HG02798 (cell line): ENCODE measurements at regions not wholly inside any gene's neighbourhood (a gene's known extent, or its start where the extent isn't known, plus 50 kb on each side); places are given as distances from the start of the nearest gene placed in this dataset.

Experiments used
- ATAC-seq: cut with Tn5 transposase; IDR thresholded peaks from one replicate; pipeline ENCODE4 v1.9.1; 2021; ENCODE audit warnings: mild to moderate bottlenecking; ENCODE audit not compliant: unreplicated experiment, poor library complexity

DNA sequence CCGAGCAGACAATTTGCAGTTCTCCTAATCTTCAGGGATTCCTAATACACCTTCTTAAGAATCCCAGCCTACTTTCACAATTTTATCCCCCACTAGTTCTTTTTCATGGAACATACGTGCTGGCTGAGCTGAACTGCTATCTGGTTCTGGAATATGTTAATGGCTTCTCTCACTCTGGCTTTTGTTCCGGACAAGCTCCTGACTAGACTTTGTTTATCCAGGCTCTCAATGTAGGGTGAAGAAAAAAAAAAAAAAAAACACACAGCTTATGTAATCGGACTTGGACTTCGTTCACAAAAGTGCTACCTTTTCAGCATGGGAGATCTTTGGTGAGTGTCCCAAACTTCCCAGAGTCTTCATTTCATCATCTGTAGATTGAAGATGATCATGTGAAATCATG is 555.4 kb upstream of the CPEB2 start:
- no peak for ATAC-seq

- no peak for ATAC-seq
These were observed 553.0 kb upstream of the CPEB2 start for GRCh38 chr4:14449308-14449707.

- no peak for ATAC-seq
These were observed 550.3 kb upstream of the CPEB2 start for GRCh38 chr4:14452001-14452400.

DNA sequence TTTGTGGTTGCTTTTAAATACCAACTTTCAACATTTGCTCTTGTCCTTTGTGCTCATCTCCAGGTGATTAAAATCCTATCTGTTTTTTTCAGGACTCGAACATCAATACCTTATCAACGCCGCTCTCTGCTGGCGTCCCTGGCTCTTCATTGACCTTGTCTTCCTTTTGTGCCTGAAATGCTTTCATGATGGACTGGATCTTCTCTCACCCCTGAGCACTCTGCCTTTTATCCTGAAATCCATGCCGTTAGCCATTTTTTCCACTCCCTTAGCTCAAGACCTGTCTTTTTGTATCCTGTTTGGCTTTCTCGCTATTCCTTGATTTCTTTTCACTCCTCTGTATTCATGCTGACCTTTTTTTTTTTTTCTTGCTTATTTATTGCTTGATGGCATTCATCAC is 549.5 kb upstream of the CPEB2 start:
- no peak for ATAC-seq

DNA sequence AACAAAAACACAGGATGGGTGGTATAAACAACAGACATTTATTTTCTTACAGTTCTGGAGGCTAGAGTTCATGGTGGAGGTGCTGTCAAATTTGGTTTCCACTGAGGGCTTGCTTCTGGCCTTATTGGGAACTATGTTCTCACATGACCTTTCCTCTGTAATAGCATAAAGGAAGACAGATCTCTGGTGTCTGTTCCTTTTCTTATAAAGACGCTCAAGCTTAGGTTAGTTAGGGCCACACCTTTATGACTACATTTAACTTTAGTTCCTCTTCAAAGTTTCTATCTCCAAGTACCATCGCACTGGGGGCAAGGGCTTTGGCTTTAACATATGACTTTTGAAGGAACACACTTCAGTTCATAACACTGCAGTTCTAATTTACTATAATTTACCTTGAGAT is 543.8 kb upstream of the CPEB2 start:
- no peak for ATAC-seq

GRCh38 chr4:14465057-14465456 is 537.2 kb upstream of the CPEB2 start:
- no peak for ATAC-seq

GRCh38 chr4:14465507-14465906 is 536.8 kb upstream of the CPEB2 start:
- no peak for ATAC-seq

GRCh38 chr4:14478504-14478903 is 523.8 kb upstream of the CPEB2 start:
- no peak for ATAC-seq

DNA sequence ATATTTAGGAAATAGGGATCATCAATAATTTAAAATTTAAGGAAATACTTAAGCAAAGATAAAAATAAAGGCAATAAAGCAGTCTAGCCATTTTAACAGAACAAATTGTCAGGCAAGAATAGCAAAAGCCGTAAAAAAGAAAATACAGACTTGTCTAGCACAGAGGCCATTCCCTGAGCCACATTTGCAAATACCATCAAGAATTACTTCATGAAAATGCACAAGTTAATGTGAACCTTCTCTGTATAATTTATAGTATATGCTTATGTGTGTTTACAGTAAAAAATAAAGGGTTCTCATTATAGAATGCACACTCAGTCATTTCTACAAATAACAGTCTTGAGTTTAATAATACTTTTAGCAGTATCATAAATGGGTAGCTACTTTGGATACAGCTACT is 505.9 kb upstream of the CPEB2 start:
- ATAC-seq: no peak

DNA sequence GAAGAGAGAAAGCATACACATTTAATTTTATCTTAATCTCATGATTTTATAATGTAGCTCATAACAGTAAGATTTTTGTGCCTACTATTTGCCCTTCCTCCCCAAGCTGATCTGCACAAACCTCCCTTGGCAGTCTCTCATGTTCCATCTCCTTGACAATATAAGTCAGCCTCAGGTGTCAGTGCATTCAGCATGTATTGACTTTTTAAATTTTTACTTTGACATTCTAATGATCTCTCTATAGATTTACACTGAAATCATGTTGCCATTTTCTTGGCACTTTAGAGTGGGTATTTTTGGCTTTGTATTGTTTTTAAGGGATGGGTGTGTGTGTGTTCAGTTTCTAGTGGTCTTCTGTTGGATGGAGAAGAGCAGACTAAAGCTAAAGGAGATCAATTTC is 505.3 kb upstream of the CPEB2 start:
- no peak for ATAC-seq

DNA sequence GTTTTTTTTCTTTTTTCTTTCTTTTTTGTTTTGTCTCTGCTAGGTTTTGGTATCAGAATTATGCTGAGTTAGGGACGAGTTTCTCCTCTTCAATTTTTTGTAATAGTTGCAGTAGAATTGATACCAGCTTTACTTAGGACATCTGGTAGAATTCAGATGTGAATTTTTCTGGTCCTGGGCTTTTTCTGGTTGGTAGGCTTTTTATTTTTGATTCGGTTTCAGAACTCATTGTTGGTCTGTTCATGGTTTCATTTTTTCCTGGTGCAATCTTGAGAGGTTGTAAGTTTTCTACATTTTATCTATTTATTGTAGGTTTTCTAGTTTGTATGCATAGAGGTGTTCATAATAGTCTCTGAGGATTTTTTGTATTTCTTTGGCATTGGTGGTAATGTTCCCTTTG is 498.1 kb upstream of the CPEB2 start:
- no peak for ATAC-seq

GRCh38 chr4:14513471-14513870 is 488.8 kb upstream of the CPEB2 start:
- no peak for ATAC-seq

- no peak for ATAC-seq
These were observed 486.7 kb upstream of the CPEB2 start for GRCh38 chr4:14515556-14515955.

DNA sequence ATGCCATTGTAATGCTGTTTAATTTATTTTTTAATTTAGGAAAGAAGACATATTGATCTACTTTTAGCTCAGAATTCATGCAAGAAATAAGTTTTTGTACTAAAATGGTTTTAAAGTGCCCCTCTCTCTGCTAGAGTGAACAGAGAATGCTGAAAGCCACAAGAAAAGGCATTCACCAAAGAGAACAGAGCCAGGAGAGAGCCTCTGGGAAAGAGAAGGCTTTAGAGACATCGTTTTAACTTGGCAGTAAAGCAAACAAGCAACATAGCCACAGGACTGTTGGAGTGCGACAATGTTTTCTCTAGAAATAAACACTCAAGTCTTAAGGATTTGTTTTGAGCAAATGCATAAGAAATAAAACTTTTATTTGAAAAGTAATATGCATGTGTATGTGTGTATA is 484.1 kb upstream of the CPEB2 start:
- ATAC-seq: no peak

GRCh38 chr4:14520171-14520570 is 482.1 kb upstream of the CPEB2 start:
- ATAC-seq: no peak

DNA sequence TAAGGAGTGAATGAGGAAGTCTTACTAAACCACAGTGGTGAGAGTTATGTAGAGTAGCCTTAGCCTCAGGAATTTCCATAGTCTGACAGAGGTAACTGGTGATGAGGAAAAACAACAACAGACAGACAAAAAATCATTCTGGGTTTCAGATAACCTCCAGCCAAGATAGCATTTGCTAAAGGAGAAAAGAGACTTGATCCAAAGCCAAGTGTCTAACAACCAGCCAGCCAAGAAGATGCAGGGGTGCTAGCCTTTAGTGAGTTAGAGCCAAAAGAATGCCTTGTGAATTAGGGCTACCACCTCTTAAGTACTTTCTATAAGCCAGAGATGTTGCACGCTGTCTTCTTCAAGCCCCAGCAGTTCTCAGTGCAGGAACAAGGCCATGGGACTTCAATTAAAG is 478.0 kb upstream of the CPEB2 start:
- no peak for ATAC-seq

- no peak for ATAC-seq
These were observed 473.4 kb upstream of the CPEB2 start for GRCh38 chr4:14528918-14529317.

DNA sequence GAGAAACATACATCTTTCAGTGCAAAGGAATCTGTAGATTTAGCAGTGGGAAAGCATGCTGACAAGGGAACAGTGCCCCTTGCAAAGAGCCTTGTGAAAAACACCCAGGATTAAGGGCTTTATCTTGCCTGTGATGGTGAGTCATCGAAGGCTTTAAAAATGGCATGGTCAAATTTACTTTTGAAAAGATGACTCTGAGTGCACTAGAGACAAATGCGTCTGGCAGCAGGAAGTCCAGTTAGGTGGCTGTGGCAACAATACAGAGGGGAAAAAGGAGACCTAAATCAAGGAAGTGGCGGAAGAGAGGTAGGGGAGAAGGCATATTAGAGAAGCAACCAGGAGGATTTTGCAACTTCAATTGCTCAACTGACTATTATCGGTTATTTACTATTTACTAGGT is 472.6 kb upstream of the CPEB2 start:
- no peak for ATAC-seq

DNA sequence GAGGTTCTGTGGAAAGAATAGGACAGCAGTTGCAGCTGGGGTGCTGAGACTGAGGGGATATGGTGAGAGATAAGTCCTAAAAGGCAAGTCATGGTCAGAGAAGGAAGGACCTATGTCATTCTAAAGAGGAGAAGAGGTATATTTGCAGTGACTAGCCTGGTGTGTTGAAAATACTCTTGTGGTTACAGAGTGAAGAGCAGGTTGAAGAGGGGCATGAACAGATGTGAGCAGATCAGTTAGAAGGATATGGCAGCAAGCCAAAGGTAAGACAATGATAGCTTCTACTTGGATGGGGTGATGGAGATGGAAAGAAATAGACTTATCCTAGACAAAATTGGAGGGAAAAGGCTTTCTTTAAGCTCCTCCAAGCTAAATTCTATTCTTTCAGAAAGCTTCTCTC is 469.8 kb upstream of the CPEB2 start:
- ATAC-seq: no peak

DNA sequence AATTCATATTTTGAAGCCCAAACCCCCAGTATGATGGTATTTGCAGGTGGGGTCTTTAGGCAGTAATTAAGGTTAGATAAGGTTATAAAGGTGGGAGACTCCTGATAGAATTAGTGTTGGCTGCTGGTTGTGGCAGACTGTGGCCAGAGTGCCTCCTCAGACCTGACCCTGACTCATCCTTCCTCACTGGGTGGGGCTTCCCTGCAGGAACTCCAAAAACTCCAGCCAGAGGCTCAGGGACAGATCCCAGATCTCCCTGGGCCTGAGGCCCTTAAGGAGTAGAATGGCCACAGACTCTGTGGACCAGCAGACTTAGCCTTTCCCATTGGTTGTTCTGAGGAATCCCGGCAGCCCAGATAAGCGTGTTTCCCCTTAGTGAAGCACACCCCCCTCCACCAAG is 463.0 kb upstream of the CPEB2 start:
- ATAC-seq: no peak

DNA sequence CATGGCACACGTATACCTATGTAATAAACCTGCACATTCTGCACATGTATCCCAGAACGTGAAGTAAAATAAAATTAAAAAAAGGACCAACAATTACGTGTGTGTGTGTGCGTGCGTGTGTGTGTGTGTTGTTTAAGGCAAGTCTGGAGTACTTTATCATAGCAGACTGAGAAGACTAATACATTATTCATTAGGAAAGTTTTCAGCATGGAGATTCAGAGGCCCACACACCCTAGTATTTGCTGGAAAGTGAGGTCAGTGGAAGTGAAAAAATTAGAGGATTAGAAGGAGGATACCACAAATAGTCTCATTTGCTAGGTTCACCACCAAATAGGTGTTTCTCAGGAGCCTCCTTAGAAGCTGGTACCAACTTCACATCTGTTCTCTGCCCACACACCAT is 457.1 kb upstream of the CPEB2 start:
- ATAC-seq: no peak

DNA sequence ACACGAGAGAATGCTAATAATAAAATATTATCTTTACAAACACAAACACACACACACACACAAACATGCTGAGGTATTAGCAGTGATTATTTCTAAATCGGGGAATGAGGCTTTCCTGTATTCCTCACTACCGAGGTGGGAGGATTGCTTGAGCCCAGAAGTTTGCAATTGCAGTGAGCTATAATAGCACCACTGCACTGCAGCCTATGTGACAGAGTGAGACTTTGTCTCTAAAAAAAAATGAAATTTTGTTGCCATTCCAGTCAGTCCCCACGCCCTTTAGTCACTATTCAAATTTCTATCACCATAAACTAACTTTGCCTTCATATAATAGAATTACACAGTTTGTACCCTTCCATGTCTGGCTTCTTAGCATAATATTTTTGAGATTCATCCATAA is 456.5 kb upstream of the CPEB2 start:
- no peak for ATAC-seq

GRCh38 chr4:14552119-14552518 is 450.2 kb upstream of the CPEB2 start:
- no peak for ATAC-seq
